ENCODE measurements at regions not wholly inside any gene's neighbourhood (a gene's known extent, or its start where the extent isn't known, plus 50 kb on each side); places are given as distances from the start of the nearest gene placed in this dataset.

DNA sequence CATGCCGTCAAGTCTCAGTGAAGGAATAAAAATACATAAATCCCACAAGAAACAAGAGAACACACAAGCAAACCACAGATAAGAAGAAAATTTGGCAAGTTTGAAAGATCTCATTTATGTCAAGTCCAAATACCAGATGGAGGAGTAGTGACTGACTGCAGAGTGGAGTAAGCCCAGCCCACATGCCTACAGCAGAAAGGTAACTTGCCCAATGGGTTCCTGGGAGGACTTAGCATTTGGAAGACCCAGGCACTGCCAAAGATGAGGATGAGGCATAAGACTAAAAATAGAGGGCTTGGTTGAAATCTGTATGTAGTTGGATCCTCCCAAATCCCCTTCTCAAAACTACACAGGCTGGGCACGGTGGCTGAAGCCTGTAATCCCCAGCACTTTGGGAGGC is 70.8 kb downstream of the ZNF648 start:
- no peak for TF ChIP-seq POLR2A (IDR thresholded peaks at IDR 0.05; ENCODE audit: extremely low read depth, insufficient read length)
- no peak for TF ChIP-seq CTCF (IDR thresholded peaks at IDR 0.05; ENCODE audit: low read depth, low read length)
- TF ChIP-seq, protein P1, sequence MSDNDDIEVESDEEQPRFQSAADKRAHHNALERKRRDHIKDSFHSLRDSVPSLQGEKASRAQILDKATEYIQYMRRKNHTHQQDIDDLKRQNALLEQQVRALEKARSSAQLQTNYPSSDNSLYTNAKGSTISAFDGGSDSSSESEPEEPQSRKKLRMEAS (IDR thresholded peaks at IDR 0.05; ENCODE audit: low read depth, low read length), result no peak

All from NB4 (cell line).